H9 (cell line): ENCODE measurements at regions not wholly inside any gene's neighbourhood (a gene's known extent, or its start where the extent isn't known, plus 50 kb on each side); places are given as distances from the start of the nearest gene placed in this dataset.

Experiments
- DNase-seq: peaks from one replicate; pipeline ENCODE4 v3.0.0-alpha.2; 2017
- H2AFZ ChIP-seq: one replicate; pipeline ENCODE4 v1.6.1; 2013; ENCODE audit warnings: mild to moderate bottlenecking, low read length, control low read depth, moderate library complexity
- H2AK5ac ChIP-seq: 2 replicates; pipeline ENCODE4 v1.6.1; 2013; ENCODE audit warnings: low read length, control low read depth, mixed read lengths; ENCODE audit not compliant: insufficient read length
- H2BK120ac ChIP-seq: one replicate; pipeline ENCODE4 v1.6.1; 2013; ENCODE audit warnings: low read depth, mild to moderate bottlenecking, low read length, control low read depth, inconsistent platforms; ENCODE audit not compliant: poor library complexity, severe bottlenecking
- H2BK12ac ChIP-seq: 2 replicates; pipeline ENCODE4 v1.6.1; 2013; ENCODE audit warnings: low read length, control low read depth, mixed read lengths, low read depth; ENCODE audit not compliant: insufficient read length
- H2BK15ac ChIP-seq: 2 replicates; pipeline ENCODE4 v1.6.1; 2013; ENCODE audit warnings: low read depth, low read length, control low read depth
- H2BK20ac ChIP-seq: one replicate; pipeline ENCODE4 v1.6.1; 2013; ENCODE audit warnings: low read depth, mild to moderate bottlenecking, low read length, control low read depth, inconsistent platforms; ENCODE audit not compliant: poor library complexity, severe bottlenecking
- H2BK5ac ChIP-seq: 2 replicates; pipeline ENCODE4 v1.6.1; 2013; ENCODE audit warnings: low read length, control low read depth, mixed read lengths; ENCODE audit not compliant: insufficient read length
- H3K14ac ChIP-seq: 2 replicates; pipeline ENCODE4 v1.6.1; 2013; ENCODE audit warnings: low read length, control low read depth; ENCODE audit not compliant: insufficient read depth
- H3K18ac ChIP-seq: 2 replicates; pipeline ENCODE4 v1.6.1; 2013; ENCODE audit warnings: low read depth, mild to moderate bottlenecking, mixed read lengths, low read length, control low read depth; ENCODE audit not compliant: insufficient read length
- H3K23ac ChIP-seq: 2 replicates; pipeline ENCODE4 v1.6.1; 2013; ENCODE audit warnings: low read length, control low read depth, mixed read lengths, low read depth; ENCODE audit not compliant: insufficient read length
- H3K23me2 ChIP-seq: 2 replicates; pipeline ENCODE4 v1.6.1; 2013; ENCODE audit warnings: low read depth, mild to moderate bottlenecking, mixed read lengths, low read length, control low read depth; ENCODE audit not compliant: insufficient read length, poor library complexity, severe bottlenecking
- H3K27ac ChIP-seq: 2 replicates; pipeline ENCODE4 v1.5.1; 2013; ENCODE audit warnings: low read length, control low read depth, mixed read lengths, low read depth; ENCODE audit not compliant: insufficient read length
- H3K27me3 ChIP-seq: 2 replicates; pipeline ENCODE4 v1.6.1; 2013; ENCODE audit warnings: low read length, control low read depth, inconsistent platforms; ENCODE audit not compliant: insufficient read depth
- H3K4ac ChIP-seq: 2 replicates; pipeline ENCODE4 v1.6.1; 2013; ENCODE audit warnings: low read depth, mild to moderate bottlenecking, control low read depth, inconsistent platforms, low read length, moderate library complexity
- H3K4me1 ChIP-seq: 2 replicates; pipeline ENCODE4 v1.6.1; 2013; ENCODE audit warnings: low read length, control low read depth, inconsistent platforms; ENCODE audit not compliant: insufficient read depth
- H3K4me2 ChIP-seq: 2 replicates; pipeline ENCODE4 v1.6.1; 2013; ENCODE audit warnings: low read length, control low read depth, mixed read lengths; ENCODE audit not compliant: insufficient read length, insufficient read depth
- H3K56ac ChIP-seq: 2 replicates; pipeline ENCODE4 v1.6.1; 2013; ENCODE audit warnings: low read depth, mild to moderate bottlenecking, mixed read lengths, low read length, control low read depth; ENCODE audit not compliant: insufficient read length
- H3K79me1 ChIP-seq: 2 replicates; pipeline ENCODE4 v1.6.1; 2013; ENCODE audit warnings: low read depth, mild to moderate bottlenecking, moderate library complexity, low read length, control low read depth, inconsistent platforms; ENCODE audit not compliant: insufficient read depth, poor library complexity, severe bottlenecking
- H3K79me2 ChIP-seq: 2 replicates; pipeline ENCODE4 v1.6.1; 2013; ENCODE audit warnings: low read length, control low read depth, inconsistent platforms; ENCODE audit not compliant: insufficient read depth
- H3K9ac ChIP-seq: 2 replicates; pipeline ENCODE4 v1.6.1; 2013; ENCODE audit warnings: low read length, control low read depth, mixed read lengths; ENCODE audit not compliant: insufficient read length; ENCODE audit errors: extremely low read depth
- H3K9me3 ChIP-seq: one replicate; pipeline ENCODE4 v1.6.1; 2013; ENCODE audit warnings: low read depth, low read length, inconsistent platforms; ENCODE audit not compliant: control insufficient read depth
- H3T11ph ChIP-seq: one replicate; pipeline ENCODE4 v1.6.1; 2013; ENCODE audit warnings: mild to moderate bottlenecking, low read length, control low read depth, inconsistent platforms
- H4K20me1 ChIP-seq: one replicate; pipeline ENCODE4 v1.6.1; 2013; ENCODE audit not compliant: control insufficient read depth, insufficient read length, insufficient read depth
- H4K5ac ChIP-seq: 2 replicates; pipeline ENCODE4 v1.6.1; 2013; ENCODE audit warnings: low read depth, mild to moderate bottlenecking, mixed read lengths, low read length, control low read depth; ENCODE audit not compliant: insufficient read length
- H4K8ac ChIP-seq: replicated peaks from 2 replicates; pipeline ENCODE4 v1.6.1; 2013; ENCODE audit warnings: low read length, control low read depth, mixed read lengths, low read depth; ENCODE audit not compliant: insufficient read length
- H4K91ac ChIP-seq: 2 replicates; pipeline ENCODE4 v1.6.1; 2013; ENCODE audit warnings: low read depth, mild to moderate bottlenecking, moderate library complexity, mixed read lengths, low read length, control low read depth; ENCODE audit not compliant: insufficient read length
- H3K27ac Mint-ChIP-seq, 3 experiments: 2 replicates in 2 of 3; 3 replicates in 1 of 3; pipeline ENCODE4 v1.8.0; 2020 to 2021; ENCODE audit warnings: mixed read lengths in 3 of 3, mild to moderate bottlenecking in 1 of 3, moderate library complexity in 1 of 3
- H3K27me3 Mint-ChIP-seq: 2 replicates; pipeline ENCODE4 v1.8.0; 2021; ENCODE audit warnings: low read depth, mild to moderate bottlenecking, moderate library complexity, mixed read lengths
- H3K36me3 Mint-ChIP-seq, 3 experiments: 2 replicates in 2 of 3; 3 replicates in 1 of 3; pipeline ENCODE4 v1.8.0; 2020 to 2021; ENCODE audit warnings: low read depth in 3 of 3, mixed read lengths in 3 of 3; ENCODE audit not compliant: insufficient read depth in 1 of 3
- H3K4me1 Mint-ChIP-seq, 2 experiments: 2 replicates each; pipeline ENCODE4 v1.8.0; 2020; ENCODE audit warnings: mixed read lengths in 2 of 2
- H3K4me3 Mint-ChIP-seq, 2 experiments: 2 replicates in 1 of 2; 3 replicates in 1 of 2; pipeline ENCODE4 v1.8.0; 2020 to 2021; ENCODE audit warnings: mild to moderate bottlenecking in 2 of 2, mixed read lengths in 2 of 2, moderate library complexity in 1 of 2
- H3K9me3 Mint-ChIP-seq, 2 experiments: 2 replicates in 1 of 2; 3 replicates in 1 of 2; pipeline ENCODE4 v1.8.0; 2020; ENCODE audit warnings: mild to moderate bottlenecking in 2 of 2, mixed read lengths in 2 of 2, moderate library complexity in 1 of 2
- CTCF ChIP-seq: fragments of 200-600 bp; sonication (generic); conservative IDR thresholded peaks from 3 replicates; pipeline ENCODE4 v1.8.0; 2021; ENCODE audit warnings: antibody characterized with exemption, mild to moderate bottlenecking
- WGBS: extraction: QIAGEN DNeasy Blood & Tissue Kit; methylation state at CpG from one replicate; pipeline ENCODE4 v1.1.7; 2013; ENCODE audit warnings: missing lambda C conversion rate, low lambda C conversion rate, mixed read lengths; ENCODE audit not compliant: insufficient read length; ENCODE audit errors: extremely low coverage; 5-methylcytosine and 5-hydroxymethylcytosine counted together

- WGBS = no CpG with 5 or more reads among the region's 5 CpGs
- H3K27ac ChIP-seq = no peak overlapping the region
- no peak overlapping the region for H2BK15ac ChIP-seq
- no peaks in the 10 kb centered on the region for H4K20me1 ChIP-seq
- no peak overlapping the region for H2AFZ ChIP-seq
- H3K14ac ChIP-seq = no peak overlapping the region
- H2BK120ac ChIP-seq = no peak overlapping the region
- H3K23me2 ChIP-seq = no peaks in the 10 kb centered on the region
- TF ChIP-seq CTCF = no peak
- no peak overlapping the region for H3K18ac ChIP-seq
- no peak overlapping the region for H4K5ac ChIP-seq
- no peaks in the 10 kb centered on the region for H3K27me3 ChIP-seq
- H3K79me1 ChIP-seq = no peaks in the 10 kb centered on the region
- Mint-ChIP-seq H3K27me3 (no peaks in the 10 kb centered on the region), H3K4me3 (no peak overlapping the region), H3K9me3 (peaks cover under 1 to 2% of the 10 kb centered on the region in 2 experiments; a peak in 3 of 5 replicates), H3K4me1 (peaks cover 18 to 32% of the 10 kb centered on the region in 2 experiments), H3K36me3 (no peaks in the 10 kb centered on the region), H3K27ac (no peak overlapping the region)
- H2BK5ac ChIP-seq = no peak overlapping the region
- H3K4me1 ChIP-seq = no peaks in the 10 kb centered on the region
- H3K9me3 ChIP-seq = no peaks in the 10 kb centered on the region
- H3K4ac ChIP-seq = no peak overlapping the region
- no peak for DNase-seq
- H4K91ac ChIP-seq = no peak overlapping the region
- no peak overlapping the region for H3K56ac ChIP-seq
- no peak overlapping the region for H3K4me2 ChIP-seq
- H2AK5ac ChIP-seq = no peak overlapping the region
- H3K79me2 ChIP-seq = no peaks in the 10 kb centered on the region
- H3K9ac ChIP-seq = no peak overlapping the region
- no peak overlapping the region for H2BK20ac ChIP-seq
- H4K8ac ChIP-seq = no peak overlapping the region
- no peak overlapping the region for H3K23ac ChIP-seq
- H2BK12ac ChIP-seq = no peak overlapping the region
- H3T11ph ChIP-seq = no peak overlapping the region
Observed at GRCh38 chr5:158027806-158028775, 169.1 kb upstream of the CLINT1 start.
